Left lobe of liver (tissue), 2 donors: ENCODE measurements at regions not wholly inside any gene's neighbourhood (a gene's known extent, or its start where the extent isn't known, plus 50 kb on each side); places are given as distances from the start of the nearest gene placed in this dataset.
A peak's percentile ranks its signal among the peaks of the same experiment; 100 is the strongest.
"Not testable (repeated sequence)": the region's sequence is repeated elsewhere in the genome, so short reads cannot be mapped to it uniquely, and the experiment has no call there.

ENCODE experiments used
- ATAC-seq: fragments of 200-7000 bp; cut with Tn5 transposase; one replicate; pipeline ENCODE4 v1.9.1; 2020; ENCODE audit warnings: mild to moderate bottlenecking, moderate library complexity
- DNase-seq: peaks from one replicate; pipeline ENCODE4 v3.0.0-alpha.2; 2020; ENCODE audit warnings: low spot score
- donor health status: DM: no; HTN: no; CAD: no; lungs with moderate emphysema.
- donor health status: DM: no; HTN: yes; CAD: no.

- ATAC-seq (no peak), DNase-seq (no peak)
These were observed 184.1 kb upstream of the HS6ST1 start for GRCh38 chr2:128502638-128503246.

- DNase-seq = no peak
- ATAC-seq = no peak
These were observed 185.0 kb upstream of the HS6ST1 start for GRCh38 chr2:128503399-128504245.

GRCh38 chr2:128504246-128505149 is 185.8 kb upstream of the HS6ST1 start:
- no peak for ATAC-seq
- no peak for DNase-seq

- DNase-seq (no peak), ATAC-seq (no peak)
These were observed 186.5 kb upstream of the HS6ST1 start for GRCh38 chr2:128505150-128505490.

- DNase-seq = no peak
- ATAC-seq = no peak
These were observed 187.2 kb upstream of the HS6ST1 start for GRCh38 chr2:128505575-128506526.

DNA sequence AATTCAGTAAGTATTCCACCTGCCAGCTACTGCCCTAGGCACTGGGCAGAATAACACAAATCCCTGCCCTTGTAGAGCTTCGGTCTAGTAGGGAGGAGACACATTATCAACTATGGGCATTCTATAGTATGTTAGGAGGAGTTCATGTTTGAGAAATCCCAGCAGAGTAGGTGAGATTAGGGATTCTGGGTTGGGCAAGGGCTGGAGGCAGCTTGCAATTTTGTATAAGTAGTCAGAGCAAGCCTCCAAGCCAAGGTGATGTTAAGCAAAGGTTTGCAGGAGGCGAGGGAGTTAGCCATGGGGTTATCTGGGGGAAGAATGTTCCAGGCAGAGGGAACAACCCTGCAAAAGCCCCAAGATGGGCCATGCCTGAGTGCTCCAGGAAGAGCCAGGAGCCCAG is 187.9 kb upstream of the HS6ST1 start:
- DNase-seq = no peak
- ATAC-seq = no peak

- ATAC-seq = no peak
- no peak for DNase-seq
These were observed 192.2 kb upstream of the HS6ST1 start for GRCh38 chr2:128510701-128511397.

- ATAC-seq = no peak
- no peak for DNase-seq
These were observed 193.2 kb upstream of the HS6ST1 start for GRCh38 chr2:128511731-128512378.

GRCh38 chr2:128512379-128513115 is 193.9 kb upstream of the HS6ST1 start:
- no peak for ATAC-seq
- DNase-seq = no peak

DNA sequence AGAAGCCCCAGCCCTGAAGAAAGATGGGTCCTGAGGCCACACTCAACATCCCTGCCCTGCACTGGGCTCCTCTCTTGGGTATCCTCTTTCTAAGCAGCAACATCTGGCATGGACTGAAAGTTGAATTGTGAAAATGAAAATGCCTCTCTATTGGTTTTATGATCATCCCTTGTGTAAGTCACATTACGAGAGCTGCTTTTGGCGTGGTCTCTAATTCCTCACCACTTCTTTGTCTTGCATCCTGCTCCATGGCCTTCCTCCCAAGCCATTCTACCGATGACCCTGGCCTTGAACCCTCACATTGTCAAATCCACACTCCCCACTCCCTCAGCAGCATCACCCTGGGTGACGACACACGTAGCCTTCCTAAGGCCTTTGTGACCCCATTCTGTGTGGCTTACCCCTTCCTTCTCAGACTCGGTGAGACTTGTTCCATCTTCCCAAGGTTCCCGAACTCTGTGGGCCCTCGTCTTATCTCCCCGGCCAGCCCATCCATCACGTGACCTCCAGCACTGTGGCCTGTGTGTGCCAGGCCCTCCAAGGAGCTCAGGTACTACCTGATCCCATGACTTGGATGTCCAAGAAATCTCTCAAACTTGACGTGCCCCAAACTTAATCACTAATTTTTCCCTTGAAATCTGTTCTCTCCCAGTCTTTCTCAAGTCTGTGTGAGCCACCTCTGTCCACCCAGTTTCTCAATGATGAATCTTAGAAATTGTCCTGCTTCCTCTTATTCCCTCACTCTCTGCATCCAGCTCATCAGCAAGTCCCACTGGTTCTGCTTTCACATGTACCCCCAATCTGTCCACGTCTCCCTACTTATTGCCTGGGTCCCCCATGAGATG is 194.7 kb upstream of the HS6ST1 start:
- no peak for DNase-seq

GRCh38 chr2:128513961-128514283 is 195.3 kb upstream of the HS6ST1 start:
- ATAC-seq = peak; percentile 57

More for the DNA sequence above, 194.7 kb upstream of the HS6ST1 start:
- ATAC-seq = peak; percentile 22

DNA sequence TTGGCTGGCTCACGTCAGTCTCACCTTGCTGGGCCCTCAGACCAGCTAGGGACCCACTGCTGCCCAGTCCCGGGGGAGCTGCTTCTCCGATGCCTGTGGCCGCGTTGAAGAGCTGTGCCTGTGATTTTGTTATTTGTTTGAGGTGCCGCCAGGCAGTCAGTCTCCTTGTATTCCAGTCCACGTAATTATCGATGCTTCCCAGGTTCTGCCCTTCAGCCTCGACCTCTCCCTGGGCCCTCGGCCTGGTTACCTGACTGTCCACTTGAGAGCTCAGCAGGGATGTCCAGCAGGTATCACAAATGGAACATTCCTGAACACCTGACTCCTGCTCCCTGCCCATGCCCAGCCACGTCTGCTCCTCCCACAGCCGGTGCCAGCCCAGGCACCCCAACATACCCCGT is 195.9 kb upstream of the HS6ST1 start:
- DNase-seq = no peak
- ATAC-seq = no peak

More at GRCh38 chr2:128513961-128514283, 195.3 kb upstream of the HS6ST1 start:
- no peak for DNase-seq

GRCh38 chr2:128516938-128517337 is 198.3 kb upstream of the HS6ST1 start:
- ATAC-seq (no peak), DNase-seq (no peak)

DNA sequence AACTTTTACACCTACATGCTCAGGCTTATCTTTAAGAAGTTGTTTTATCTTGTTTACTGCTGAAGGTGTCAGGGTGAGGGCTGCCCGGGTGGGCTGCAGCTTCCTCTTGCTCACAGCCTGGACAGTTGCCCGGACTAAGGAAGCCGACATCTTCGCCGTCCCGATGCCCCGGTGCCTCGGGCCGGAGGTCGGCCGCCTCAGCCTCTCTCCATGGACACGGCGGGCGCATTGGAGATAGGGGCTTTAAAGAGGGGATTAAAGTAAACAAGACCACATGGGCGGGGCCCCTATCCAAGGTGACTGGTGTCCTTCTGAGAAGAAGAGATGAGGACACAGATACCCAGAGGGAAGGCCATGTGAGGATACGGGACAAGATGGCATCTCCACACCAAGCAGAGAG is 200.4 kb upstream of the HS6ST1 start:
- not testable (repeated sequence) for DNase-seq, ATAC-seq

- ATAC-seq = no peak
These were observed 201.0 kb upstream of the HS6ST1 start for GRCh38 chr2:128519517-128520215.

GRCh38 chr2:128520340-128520739 is 201.7 kb upstream of the HS6ST1 start:
- ATAC-seq (no peak), DNase-seq (no peak)

More at GRCh38 chr2:128519517-128520215, 201.0 kb upstream of the HS6ST1 start:
- no peak for DNase-seq

- no peak for ATAC-seq
- DNase-seq = no peak
These were observed 202.1 kb upstream of the HS6ST1 start for GRCh38 chr2:128520791-128521190.
